ENCODE measurements at regions not wholly inside any gene's neighbourhood (a gene's known extent, or its start where the extent isn't known, plus 50 kb on each side); places are given as distances from the start of the nearest gene placed in this dataset.

GRCh38 chr18:6593142-6593885 lies 136.2 kb upstream of the ARHGAP28 start:
- no peak for TF ChIP-seq POLR2AphosphoS5 (IDR thresholded peaks at IDR 0.05; ENCODE audit: borderline replicate concordance, low read depth, low read length)
- no peak for TF ChIP-seq EZH2 (IDR thresholded peaks at IDR 0.05)
- TF ChIP-seq FOXP2 (optimal IDR thresholded peaks at IDR 0.05; ENCODE audit: control extremely low read depth, extremely low read length, insufficient read depth), result no peak
